A673 (cell line): ENCODE measurements at regions not wholly inside any gene's neighbourhood (a gene's known extent, or its start where the extent isn't known, plus 50 kb on each side); places are given as distances from the start of the nearest gene placed in this dataset.

Source experiments
- EZH2 ChIP-seq: fragments of 200-600 bp; sonication (generic); IDR thresholded peaks from 2 replicates; pipeline ENCODE4 v1.6.1; 2017; ENCODE audit warnings: borderline replicate concordance, low read depth, mild to moderate bottlenecking, mixed read lengths, antibody characterized with exemption, low read length; ENCODE audit not compliant: poor library complexity, severe bottlenecking
- TF ChIP-seq, protein P1 (sequence below): fragments of 300-800, 200-600 bp; sonication (generic); conservative IDR thresholded peaks from 2 replicates; pipeline ENCODE4 v1.5.1; 2017; ENCODE audit warnings: low read depth, mild to moderate bottlenecking, antibody characterized with exemption, low read length, moderate library complexity, mixed read lengths

DNA sequence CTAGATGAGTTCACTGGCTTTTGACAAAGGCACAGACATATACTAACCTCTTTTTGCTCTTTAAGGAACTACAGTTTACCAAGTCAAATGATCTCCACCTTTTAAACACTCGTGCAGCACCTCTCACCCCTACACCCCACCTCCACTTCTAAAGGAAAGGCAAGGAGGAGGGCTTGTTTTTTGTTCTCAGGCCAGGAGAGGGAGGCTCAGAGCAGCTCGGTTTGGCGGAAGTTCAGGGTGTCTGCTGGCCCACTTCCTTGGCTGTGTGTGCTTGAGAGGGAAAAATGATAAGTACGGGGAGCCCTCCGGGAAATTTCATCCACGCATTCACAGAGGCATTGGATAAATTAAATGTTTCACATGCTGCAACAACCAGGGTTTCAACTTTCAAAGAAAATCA is 667.9 kb downstream of the BCL11A start:
- TF ChIP-seq, protein P1, sequence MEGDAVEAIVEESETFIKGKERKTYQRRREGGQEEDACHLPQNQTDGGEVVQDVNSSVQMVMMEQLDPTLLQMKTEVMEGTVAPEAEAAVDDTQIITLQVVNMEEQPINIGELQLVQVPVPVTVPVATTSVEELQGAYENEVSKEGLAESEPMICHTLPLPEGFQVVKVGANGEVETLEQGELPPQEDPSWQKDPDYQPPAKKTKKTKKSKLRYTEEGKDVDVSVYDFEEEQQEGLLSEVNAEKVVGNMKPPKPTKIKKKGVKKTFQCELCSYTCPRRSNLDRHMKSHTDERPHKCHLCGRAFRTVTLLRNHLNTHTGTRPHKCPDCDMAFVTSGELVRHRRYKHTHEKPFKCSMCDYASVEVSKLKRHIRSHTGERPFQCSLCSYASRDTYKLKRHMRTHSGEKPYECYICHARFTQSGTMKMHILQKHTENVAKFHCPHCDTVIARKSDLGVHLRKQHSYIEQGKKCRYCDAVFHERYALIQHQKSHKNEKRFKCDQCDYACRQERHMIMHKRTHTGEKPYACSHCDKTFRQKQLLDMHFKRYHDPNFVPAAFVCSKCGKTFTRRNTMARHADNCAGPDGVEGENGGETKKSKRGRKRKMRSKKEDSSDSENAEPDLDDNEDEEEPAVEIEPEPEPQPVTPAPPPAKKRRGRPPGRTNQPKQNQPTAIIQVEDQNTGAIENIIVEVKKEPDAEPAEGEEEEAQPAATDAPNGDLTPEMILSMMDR = no peak
- no peak for TF ChIP-seq EZH2
